ENCODE measurements at regions not wholly inside any gene's neighbourhood (a gene's known extent, or its start where the extent isn't known, plus 50 kb on each side); places are given as distances from the start of the nearest gene placed in this dataset.
"Not testable (repeated sequence)": the region's sequence is repeated elsewhere in the genome, so short reads cannot be mapped to it uniquely, and the experiment has no call there.

DNA sequence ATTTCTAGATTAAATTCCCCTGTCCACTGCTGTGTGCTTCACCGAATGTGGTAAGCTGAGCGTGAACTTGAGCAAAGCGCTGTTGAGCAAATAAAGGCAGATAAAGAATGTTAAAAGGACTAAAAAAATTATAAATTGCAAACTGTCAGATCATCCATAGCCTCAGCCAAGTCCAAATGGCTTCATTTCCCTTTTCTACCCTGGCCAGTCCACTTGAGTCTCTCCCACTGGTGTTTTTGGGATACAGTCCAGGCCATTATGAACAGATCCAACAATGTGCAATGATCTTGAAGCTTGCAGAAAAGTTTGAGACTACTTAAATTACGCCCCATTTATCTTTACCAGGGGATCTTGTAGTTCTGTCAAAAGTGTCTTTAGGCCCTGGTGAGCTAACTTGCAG lies 254.6 kb upstream of the PIK3C3 start:
- no peak for DNase-seq (ENCODE audit: low read depth in 1 of 2, low spot score in 1 of 2)

DNA sequence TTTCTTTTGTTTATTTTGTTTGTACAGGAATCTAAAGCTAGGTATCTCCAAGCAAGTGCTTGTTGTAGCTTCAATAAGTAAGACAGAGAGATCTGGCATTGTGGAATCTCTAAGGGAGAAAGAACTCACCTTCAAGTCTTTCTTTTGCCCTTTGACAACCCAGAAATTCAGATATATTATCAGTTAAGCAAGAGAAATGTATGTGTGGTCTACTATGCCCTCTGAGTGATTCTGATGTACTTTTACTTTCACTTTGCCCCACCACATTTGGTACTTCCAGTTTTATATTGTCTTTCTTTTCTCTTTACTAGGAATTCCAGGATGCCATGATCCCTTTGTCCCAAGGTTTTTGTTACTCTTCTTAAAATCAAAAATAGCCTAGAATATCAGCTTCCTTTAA lies 259.6 kb upstream of the PIK3C3 start:
- DNase-seq (ENCODE audit: low read depth in 1 of 2, low spot score in 1 of 2), result no peak

DNA sequence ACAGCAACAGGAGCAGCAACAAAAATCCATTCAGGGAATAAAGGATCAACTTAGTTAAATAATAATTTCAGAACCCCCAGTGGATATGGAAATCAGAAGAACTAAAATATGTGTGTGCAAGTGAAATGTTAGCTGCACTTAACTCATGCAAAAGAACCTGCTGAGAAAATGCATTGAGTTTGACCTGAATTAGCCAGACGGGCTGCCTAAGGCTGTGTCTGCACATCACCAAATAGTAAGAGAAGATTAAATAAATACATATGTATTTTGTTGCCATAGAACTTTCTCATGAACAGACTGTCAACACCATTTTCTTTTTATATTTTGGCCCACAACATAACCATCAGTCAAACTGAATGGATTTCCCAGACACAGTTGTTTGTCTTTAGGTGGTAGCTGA lies 262.0 kb upstream of the PIK3C3 start:
- no peak for DNase-seq (ENCODE audit: low read depth in 1 of 2, low spot score in 1 of 2)

DNA sequence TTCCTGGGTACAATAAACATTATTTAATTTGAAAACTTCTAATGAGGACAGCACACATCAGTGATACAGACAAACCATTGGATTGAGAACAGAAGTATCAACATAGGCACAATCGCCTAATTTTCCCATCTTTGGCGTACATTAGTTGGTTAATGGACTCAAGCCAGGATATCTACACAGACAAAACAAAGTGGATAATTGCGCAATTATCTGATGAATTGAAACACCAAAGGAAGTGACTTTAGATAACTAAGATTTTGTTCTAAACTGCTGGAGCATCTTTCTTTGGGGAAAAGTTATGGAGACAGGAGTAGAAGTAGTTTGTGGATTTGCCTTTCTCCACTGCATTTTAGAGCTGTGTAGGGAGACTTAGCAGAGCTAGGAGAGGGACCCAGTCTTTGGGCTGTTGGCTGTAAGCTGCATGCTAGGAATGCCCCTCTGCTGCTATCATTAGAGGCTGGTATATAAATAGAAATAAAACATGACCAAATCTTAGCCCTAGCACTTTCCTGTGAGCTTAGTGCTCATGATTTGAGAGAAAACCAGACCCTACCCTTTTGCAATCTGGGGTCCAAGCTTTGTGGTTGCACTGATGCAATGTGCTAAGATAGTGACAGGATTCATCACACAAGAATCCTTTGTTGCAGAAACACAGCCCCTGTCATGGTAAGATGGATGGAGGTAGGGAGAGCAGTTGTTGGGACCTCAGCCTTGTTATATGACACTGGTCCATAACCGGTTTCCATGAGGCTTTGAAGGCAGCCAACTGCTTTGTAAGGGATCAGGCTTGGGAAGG lies 264.5 kb upstream of the PIK3C3 start:
- no peak for DNase-seq (ENCODE audit: low read depth in 1 of 2, low spot score in 1 of 2)

DNA sequence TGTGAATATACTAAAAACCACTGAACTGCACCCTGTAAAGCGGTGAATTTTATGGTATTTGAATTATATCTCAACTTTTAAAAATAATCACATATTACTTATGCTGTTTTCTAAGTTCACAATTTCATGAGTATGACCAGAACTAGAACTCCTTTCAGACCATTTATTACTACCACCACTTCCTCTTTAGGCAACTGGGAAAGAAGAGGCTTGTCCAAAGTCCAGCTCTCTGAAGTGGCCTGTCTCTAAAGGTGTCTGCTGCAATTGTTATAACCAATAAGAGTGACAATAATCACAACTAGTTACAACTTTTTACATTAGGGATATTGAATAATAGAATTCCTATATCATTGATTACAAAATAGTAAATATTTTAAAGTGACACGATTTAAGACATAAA lies 267.9 kb upstream of the PIK3C3 start:
- DNase-seq (ENCODE audit: low read depth in 1 of 2, low spot score in 1 of 2), result no peak

DNA sequence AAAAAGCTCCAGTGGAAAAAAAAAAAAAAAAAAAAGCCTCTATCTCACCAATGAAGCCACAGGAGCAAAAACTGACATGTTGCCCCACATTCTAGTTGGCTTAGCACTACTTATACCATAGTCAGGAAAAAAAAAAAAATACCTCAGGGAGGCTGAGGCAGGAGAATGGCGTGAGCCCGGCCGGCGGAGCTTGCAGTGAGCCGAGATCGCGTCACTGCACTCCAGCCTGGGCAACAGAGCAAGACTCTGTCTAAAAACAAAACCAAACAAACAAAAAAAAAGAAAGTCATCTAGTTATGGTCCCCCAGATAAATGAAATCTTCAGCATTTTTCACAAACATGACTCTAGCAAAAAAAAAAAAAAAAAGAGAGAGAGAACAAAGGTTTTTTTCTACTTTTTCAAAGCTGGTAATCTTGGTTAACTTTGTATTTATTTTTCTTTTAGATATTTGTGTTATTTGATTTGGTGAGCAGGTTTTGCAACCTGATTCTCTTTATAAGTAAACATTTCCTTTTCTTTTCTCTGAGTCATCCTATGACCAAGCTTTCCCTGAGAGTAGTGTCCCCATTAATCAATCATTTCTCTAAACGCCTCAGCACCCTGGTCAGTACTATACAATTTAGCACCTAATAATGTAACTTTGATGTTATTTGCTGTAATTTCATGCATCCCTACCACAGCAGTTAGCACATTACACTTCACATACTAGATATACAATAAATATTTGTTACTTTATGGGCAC lies 273.7 kb upstream of the PIK3C3 start:
- no peak for DNase-seq (ENCODE audit: low read depth in 1 of 2, low spot score in 1 of 2)

DNA sequence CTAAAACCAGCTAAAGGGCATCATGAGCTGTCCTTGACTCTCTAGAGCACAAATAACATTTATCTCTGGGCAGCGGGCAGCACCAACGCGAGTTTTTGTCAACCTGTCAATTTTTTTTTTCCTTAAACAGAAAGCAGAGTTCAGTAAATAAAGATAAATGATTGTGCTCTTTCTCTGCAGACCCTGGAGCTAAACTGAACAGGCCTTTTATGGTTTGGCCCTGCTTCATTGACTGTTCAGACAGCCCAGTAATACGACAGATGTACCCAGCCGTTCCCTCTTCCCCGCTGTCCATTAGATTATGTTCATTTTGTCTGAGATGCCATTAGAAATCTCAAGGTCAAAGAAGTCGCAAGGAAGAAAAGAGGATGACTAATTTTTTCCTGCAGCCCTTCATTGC lies 280.5 kb upstream of the PIK3C3 start:
- DNase-seq (ENCODE audit: low read depth in 1 of 2, low spot score in 1 of 2), result no peak

DNA sequence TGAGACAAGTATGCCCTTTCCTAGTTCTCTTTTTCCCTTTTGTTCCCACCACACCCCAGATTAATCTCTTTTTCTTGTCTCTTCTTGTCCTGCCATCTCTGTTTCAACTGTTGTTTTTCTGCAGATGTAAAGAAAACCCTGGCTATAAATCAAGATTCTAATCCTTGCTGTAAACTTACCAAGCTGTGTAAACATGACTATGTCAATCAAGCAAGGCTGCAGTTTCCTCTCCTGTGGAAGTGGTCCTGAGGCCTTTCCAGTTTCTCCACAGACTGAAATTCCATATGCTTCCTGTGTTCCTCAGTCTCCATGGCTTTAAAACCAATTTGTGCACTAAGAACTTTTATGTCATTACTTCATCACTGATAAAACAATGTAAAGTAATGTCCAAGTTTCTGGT lies 288.8 kb upstream of the PIK3C3 start:
- DNase-seq (ENCODE audit: low read depth in 1 of 2, low spot score in 1 of 2), result no peak

DNA sequence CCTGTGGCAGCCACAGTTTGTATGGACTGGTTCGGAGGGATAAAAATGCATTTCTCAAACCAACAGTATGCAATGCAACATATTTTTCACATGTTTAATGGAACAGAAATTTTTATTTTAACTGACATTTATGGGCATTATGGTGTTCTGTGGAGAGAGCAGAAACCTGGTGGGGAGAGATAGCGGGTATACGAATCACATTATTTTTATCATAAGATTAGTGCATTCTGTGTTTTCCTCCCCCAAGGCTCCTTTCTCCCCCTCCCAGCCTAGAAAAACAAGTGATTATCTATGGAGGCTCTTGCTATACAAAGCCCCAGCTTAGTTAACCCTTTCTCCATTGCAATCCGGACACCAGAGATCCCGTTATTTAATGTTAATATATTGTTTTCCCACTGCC lies 289.8 kb upstream of the PIK3C3 start:
- no peak for DNase-seq (ENCODE audit: low read depth in 1 of 2, low spot score in 1 of 2)

DNA sequence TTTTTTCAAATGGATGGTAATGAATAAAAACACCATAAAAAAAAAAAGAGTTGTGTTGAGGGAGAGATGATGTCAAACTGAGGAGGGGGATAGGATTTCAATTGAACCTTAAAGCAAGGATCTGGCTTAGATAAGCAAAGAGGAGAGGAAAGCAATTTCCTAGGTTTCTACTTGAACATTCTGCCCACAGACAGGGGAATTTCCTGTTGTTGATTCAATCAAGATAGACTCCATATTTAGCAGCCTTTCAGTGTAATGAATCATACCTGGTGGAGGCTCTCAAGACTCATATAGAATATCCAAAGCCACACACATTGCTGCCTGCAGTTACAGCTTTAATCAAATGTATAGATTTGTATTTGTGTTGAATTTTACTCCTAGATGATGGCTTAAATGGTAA lies 294.4 kb upstream of the PIK3C3 start:
- DNase-seq (ENCODE audit: low read depth in 1 of 2, low spot score in 1 of 2), result no peak

DNA sequence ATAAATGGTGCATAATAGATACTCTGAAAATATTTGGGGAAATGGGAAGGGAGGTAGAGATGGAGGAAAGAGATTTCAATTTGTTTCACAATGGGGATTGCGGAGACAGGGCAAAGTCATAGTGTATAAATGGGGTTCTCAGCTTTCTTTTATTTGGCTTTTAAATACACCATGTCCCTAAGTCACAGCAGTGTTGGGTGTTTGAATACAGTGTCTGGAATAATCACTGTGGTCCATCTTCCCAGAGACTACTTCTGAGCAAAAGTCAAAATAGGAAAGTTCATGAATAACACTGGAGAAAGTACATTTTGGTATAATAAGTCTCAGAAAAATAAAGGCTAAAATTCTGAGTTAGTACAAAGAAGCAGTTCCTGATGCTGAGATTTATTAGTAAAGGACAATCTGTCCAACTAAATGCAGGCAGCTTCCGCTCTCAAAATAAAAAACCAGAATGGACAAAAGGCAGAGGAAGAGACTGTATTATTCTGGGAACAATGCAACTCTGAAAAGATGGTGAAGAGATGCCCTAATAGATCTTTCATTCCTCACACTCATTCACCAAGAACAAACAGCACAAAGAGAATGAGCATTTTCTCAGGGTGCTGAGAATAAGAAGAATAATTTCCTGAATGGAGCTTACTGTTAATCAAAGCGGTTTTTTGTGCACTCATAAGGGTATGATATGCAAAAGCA lies 295.4 kb upstream of the PIK3C3 start:
- DNase-seq (ENCODE audit: low read depth in 1 of 2, low spot score in 1 of 2), result no peak

DNA sequence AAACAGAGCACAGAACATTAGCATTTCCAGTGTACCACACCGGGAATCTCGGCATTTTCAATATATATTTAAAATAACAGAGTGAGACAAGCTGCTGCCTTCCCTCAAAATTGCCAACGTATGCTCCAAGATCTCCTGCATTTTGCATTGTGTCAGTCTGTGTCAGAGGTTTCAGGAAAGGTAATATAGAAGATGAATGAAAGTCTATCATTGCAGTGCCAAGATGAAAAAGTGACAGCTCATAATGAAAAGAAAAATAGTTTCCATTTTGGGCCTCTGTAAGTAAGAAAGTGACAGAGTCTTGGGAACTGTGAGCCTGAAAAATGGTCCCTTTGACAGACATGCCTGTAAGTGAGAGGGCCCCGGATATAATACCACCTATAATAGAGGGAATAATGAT lies 297.8 kb upstream of the PIK3C3 start:
- DNase-seq (ENCODE audit: low read depth in 1 of 2, low spot score in 1 of 2), result no peak

DNA sequence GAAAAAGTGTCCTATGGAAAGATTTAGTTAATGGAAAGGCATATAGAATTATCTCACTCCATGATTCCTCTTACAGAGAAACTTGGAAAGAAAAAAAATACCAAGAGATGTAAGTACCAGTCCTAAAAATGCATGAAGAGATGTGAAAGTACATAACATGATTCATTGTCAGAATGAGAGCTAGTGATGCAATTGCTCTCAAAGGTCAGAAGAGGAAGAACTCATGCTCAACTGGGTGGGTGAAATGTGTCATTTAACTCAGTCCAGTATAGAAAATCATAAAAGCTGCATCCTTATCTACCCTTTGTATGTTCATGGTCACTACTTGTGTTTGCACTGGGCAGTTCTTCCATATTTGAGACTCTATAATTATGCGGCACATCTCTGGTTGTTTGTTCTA lies 300.0 kb upstream of the PIK3C3 start:
- no peak for DNase-seq (ENCODE audit: low read depth in 1 of 2, low spot score in 1 of 2)

DNA sequence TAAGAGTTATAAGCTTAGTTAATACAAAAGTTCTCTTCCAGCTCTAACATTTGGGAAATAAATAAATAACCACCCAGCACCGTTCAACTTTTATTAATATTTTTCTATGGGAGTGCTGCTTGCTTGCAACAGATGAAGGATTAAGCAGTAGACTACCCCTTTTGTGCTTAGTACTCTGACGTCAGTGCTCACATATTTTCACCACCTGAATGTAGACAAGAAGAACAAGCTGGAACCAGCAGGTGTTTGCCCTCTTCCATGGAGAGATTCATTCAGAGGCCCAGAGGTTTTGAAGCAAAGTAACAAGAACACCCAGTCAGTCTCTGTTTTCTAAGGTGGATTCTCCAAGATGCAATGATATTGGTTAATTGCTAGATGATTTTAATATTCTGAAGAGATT lies 307.1 kb upstream of the PIK3C3 start:
- no peak for DNase-seq (ENCODE audit: low read depth in 1 of 2, low spot score in 1 of 2)

DNA sequence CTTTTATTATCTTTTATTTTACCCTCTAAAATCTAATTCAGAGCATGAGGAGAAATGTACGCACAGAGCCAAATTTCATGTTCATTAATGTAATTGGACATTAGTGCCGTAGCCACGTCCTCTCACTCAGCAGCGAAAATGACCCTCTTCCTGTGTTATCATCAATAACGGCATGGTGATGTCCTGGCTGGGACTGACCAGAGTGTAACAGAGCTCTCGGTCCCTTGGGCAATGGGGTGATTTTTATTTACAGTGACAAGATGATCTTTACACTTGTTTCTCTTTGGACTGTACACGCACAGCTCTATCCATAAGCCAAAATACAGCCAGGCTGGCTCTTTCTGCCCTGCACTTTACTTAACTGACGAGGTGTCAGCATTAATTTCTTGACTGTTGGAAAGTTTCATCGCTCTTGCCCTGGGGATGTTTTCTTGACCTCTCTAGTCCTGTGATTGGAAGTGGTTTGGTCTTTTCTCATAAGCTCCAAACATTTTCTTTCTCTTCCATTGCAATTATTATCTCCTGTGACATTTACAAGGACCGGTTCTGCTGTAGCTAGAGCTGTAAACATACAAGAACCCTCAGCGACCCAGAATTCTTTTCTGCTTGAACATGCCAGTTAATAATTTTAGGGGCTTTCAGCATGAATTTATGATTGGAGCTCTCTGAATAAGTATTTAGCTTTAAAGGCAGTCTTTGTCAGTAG lies 308.0 kb upstream of the PIK3C3 start:
- DNase-seq (ENCODE audit: low read depth in 1 of 2, low spot score in 1 of 2), result no peak

DNA sequence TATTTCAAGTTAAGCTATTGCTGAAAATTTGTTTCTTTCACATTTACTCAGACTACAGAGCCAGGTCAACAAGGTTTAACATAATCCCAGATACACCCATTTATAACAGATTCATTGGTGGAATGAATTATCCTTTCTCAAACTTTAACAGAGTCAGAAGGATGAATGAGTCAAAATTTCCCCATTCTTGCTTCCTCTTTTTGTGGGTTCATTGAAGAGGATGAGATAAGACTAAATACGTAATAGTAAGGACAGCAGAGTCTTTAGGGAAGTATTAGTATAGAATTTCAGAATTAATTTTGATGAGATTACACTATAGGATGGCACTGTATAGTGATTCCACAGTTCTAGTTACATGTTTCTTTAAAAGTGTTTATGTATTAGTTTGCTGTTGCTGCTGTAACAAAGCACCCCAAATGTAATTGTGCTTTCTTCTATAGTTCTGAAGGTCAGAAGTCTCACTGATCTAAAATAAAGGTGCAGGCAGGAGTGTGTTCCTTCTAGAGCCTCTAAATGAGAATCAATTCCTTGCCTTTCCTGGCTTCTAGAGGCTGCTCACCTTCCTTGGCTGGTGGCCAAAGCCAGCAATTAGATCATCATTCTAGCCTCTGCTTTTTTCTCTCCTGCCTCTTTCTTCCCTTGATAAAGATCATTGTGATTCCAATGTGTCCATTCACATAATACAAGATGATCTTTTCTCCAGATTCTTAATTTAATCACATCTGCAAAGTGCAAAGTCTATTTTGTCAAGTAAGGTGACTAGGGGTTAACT lies 309.3 kb upstream of the PIK3C3 start:
- DNase-seq (ENCODE audit: low read depth in 1 of 2, low spot score in 1 of 2), result no peak

DNA sequence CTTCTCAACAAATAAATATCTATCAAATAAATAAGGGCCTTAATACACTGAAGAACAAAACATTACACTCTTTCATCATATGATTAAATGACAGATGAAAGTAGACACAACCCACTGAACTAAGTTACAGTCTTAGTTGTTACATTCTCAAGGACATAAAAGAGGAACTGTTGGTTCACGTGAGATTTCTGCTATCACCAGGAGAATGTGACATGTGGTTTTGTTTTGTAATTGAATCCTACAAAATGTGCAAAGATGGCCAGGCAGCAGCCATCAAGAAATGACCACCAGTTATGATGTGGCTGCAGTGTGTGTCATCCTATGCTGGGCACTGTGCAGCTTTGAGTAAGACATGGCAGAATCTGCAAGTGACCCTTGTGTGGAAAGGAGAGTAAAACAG lies 310.6 kb upstream of the PIK3C3 start:
- no peak for DNase-seq (ENCODE audit: low read depth in 1 of 2, low spot score in 1 of 2)

DNA sequence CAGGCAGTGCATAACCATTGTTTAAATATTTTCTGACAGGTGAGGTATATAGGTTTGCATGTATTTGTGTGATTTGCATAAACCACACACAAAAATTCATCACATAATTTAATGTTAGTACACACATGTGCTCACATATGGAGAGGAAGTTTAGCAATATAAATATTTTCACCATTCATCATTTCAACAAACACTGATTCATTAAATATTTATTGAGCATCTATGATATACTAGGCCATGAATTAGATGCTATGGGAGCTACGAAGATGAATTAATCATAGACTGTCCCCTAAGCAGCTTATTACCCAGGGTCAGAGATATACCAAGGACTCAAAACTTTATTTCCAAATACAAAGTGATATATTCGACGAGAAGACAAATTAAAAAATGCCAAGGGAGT lies 311.6 kb upstream of the PIK3C3 start:
- DNase-seq (ENCODE audit: low read depth in 1 of 2, low spot score in 1 of 2), result no peak

DNA sequence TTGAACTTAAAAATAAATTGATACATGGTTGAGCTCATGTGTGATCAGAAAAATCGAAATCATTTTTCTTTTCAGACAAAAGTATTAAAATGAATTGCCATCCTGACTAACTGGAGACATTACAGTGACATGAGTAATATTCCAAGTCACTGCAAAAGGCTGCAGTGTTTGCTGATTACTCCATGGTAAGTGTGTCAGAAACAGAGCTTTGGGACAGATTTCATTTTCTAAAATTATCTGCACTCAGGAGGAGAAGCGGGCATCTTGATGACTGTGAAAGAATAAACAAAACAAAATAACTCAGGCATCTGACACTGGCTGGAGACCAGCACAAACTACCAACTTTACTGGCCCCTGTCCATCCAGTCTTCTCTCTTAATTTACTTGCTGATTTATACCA lies 312.3 kb upstream of the PIK3C3 start:
- DNase-seq (ENCODE audit: low read depth in 1 of 2, low spot score in 1 of 2), result no peak

DNA sequence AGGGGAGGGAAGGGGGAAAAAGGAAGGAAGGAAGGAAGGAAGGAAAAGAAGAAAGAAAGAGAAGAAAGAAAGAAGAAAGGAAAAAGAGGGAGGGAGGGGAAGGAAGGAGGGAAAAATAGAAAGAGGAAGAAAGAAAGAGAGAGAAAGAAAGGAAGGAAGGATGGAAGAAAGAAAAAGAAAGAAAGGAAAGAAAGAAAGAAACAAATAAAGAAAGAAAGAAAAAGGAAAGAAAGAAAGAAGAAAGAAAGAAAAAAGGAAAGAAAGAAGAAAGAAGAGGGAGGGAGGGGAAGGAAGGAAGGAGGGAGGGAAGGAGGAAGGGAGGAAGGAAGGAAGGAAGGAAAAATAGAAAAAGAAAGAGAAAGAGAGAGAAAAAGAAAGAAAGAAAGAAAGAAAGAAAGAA lies 315.8 kb upstream of the PIK3C3 start:
- no peak for DNase-seq (ENCODE audit: low read depth in 1 of 2, low spot score in 1 of 2)

DNA sequence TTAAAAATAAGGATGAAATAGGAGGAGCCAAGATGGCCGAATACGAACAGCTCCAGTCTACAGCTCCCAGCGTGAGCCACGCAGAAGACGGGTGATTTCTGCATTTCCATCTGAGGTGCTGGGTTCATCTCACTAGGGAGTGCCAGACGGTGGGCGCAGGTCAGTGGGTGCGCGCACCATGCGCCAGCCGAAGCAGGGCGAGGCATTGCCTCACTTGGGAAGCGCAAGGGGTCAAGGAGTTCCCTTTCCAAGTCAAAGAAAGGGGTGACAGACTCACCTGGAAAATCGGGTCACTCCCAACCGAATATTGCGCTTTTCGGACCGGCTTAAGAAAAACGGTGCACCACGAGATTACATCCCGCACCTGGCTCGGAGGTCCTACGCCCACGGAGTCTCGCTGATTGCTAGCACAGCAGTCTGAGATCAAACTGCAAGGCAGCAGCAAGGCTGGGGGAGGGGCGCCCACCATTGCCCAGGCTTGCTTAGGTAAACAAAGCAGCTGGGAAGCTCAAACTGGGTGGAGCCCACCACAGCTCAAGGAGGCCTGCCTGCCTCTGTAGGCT lies 323.2 kb upstream of the PIK3C3 start:
- DNase-seq (ENCODE audit: low read depth in 1 of 2, low spot score in 1 of 2), result not testable (repeated sequence)

All from stimulated activated CD4-positive, alpha-beta T cell treated with anti-CD3 and anti-CD28 coated beads, Interleukin-15, amount 100 ng/mL, for 1 hour (primary cell).